Immature natural killer cell (primary cell): ENCODE measurements at regions not wholly inside any gene's neighbourhood (a gene's known extent, or its start where the extent isn't known, plus 50 kb on each side); places are given as distances from the start of the nearest gene placed in this dataset.
"Not testable (repeated sequence)": the region's sequence is repeated elsewhere in the genome, so short reads cannot be mapped to it uniquely, and the experiment has no call there.

ENCODE experiments used
- DNase-seq, 3 donors: peaks; one replicate each; pipeline ENCODE4 v3.0.0; 2022; ENCODE audit warnings: mixed read lengths in 1 of 3
- H3K27ac Mint-ChIP-seq, 6 donors: one replicate each; pipeline ENCODE4 v1.8.0; 2020; ENCODE audit warnings: mixed read lengths in 6 of 6, mild to moderate bottlenecking in 5 of 6, inconsistent platforms in 4 of 6, moderate library complexity in 3 of 6
- H3K27me3 Mint-ChIP-seq, 3 donors: one replicate each; pipeline ENCODE4 v1.8.0; 2020 to 2021; ENCODE audit warnings: low read depth in 3 of 3, mild to moderate bottlenecking in 3 of 3, mixed read lengths in 3 of 3, moderate library complexity in 3 of 3, inconsistent platforms in 1 of 3
- H3K36me3 Mint-ChIP-seq, 3 donors: one replicate each; pipeline ENCODE4 v1.8.0; 2020; ENCODE audit warnings: mixed read lengths in 3 of 3, inconsistent platforms in 2 of 3, mild to moderate bottlenecking in 2 of 3
- H3K4me1 Mint-ChIP-seq, 2 donors: one replicate each; pipeline ENCODE4 v1.8.0; 2020; ENCODE audit warnings: inconsistent platforms in 2 of 2, mild to moderate bottlenecking in 2 of 2, mixed read lengths in 2 of 2, moderate library complexity in 1 of 2
- H3K4me3 Mint-ChIP-seq, 5 donors: one replicate each; pipeline ENCODE4 v1.8.0; 2020; ENCODE audit warnings: mild to moderate bottlenecking in 5 of 5, mixed read lengths in 5 of 5, inconsistent platforms in 3 of 5, moderate library complexity in 3 of 5
- H3K9me3 Mint-ChIP-seq, 6 donors: one replicate each; pipeline ENCODE4 v1.8.0; 2020; ENCODE audit warnings: mild to moderate bottlenecking in 6 of 6, mixed read lengths in 6 of 6, inconsistent platforms in 4 of 6, moderate library complexity in 3 of 6

DNA sequence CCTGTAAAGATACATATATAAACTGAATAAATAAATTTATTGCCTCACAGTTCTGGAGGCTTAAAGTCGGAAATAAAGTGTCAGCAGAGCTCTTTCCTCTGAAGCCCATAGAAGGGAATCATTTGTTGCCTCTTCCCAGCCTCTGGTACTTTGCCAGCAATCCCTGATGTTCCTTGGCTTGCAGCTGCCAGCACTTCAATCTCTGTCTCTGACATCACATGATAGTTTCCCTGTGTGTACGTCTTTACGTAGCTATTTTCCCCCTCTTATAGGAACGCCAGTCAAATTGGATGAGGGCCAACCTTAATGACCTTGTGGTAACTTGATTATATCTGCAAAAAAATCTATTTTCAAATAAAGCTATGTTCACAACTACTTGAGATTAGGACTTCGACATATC lies 250.9 kb downstream of the LIG4 start:
- DNase-seq: no peak
- H3K36me3 Mint-ChIP-seq: peaks cover 0 to 3% (median 0%) of the 10 kb centered on the region in 3 donors
- H3K4me1 Mint-ChIP-seq: no peaks in the 10 kb centered on the region
- no peak overlapping the region for H3K4me3 Mint-ChIP-seq
- no peaks in the 10 kb centered on the region for H3K27me3 Mint-ChIP-seq
- H3K27ac Mint-ChIP-seq: no peak overlapping the region
- peaks cover 7 to 44% (median 25%) of the 10 kb centered on the region in 6 donors for H3K9me3 Mint-ChIP-seq

- no peak overlapping the region for H3K27ac Mint-ChIP-seq
- no peaks in the 10 kb centered on the region for H3K27me3 Mint-ChIP-seq
- H3K36me3 Mint-ChIP-seq: peaks cover 0 to 3% (median 0%) of the 10 kb centered on the region in 3 donors
- H3K4me1 Mint-ChIP-seq: no peaks in the 10 kb centered on the region
- no peak for DNase-seq
- H3K4me3 Mint-ChIP-seq: no peak overlapping the region
- H3K9me3 Mint-ChIP-seq: peaks cover 7 to 48% (median 20%) of the 10 kb centered on the region in 6 donors
Observed at GRCh38 chr13:107961849-107962608, 253.3 kb downstream of the LIG4 start.

GRCh38 chr13:107960301-107960700 lies 255.0 kb downstream of the LIG4 start:
- H3K4me1 Mint-ChIP-seq: no peaks in the 10 kb centered on the region
- no peak for DNase-seq
- H3K4me3 Mint-ChIP-seq: no peak overlapping the region
- no peaks in the 10 kb centered on the region for H3K27me3 Mint-ChIP-seq
- peaks cover 6 to 40% (median 22%) of the 10 kb centered on the region in 6 donors for H3K9me3 Mint-ChIP-seq
- H3K36me3 Mint-ChIP-seq: peaks cover 0 to 3% (median 0%) of the 10 kb centered on the region in 3 donors
- H3K27ac Mint-ChIP-seq: no peak overlapping the region

DNA sequence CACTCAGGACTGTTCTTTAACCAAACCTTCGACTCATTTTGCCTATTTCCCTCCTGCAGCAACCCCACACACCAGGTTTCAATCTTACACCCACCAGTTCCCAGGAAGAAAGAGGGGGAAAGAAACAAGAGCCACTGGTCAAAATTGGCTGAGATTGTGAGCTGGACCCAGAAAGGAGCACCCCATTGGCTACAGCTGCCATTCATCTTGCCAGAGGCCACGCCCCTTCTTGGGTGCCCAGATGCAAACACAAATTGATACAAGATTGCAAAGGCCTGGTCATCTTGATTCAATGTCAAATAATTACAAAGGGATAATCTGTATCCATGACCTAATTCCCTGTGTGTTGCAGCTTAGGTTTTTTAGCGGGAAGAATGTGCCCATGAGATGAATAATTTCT lies 258.4 kb downstream of the LIG4 start:
- Mint-ChIP-seq H3K4me3 (no peak overlapping the region), H3K27me3 (no peaks in the 10 kb centered on the region), H3K4me1 (no peaks in the 10 kb centered on the region), H3K36me3 (no peaks in the 10 kb centered on the region), H3K27ac (no peak overlapping the region), H3K9me3 (peaks cover 5 to 26% (median 16%) of the 10 kb centered on the region in 6 donors)
- no peak for DNase-seq

- Mint-ChIP-seq H3K9me3 (peaks cover 8 to 46% (median 27%) of the 10 kb centered on the region in 6 donors), H3K4me3 (no peak overlapping the region), H3K27me3 (peaks cover 0 to 3% (median 1%) of the 10 kb centered on the region in 3 donors), H3K36me3 (no peaks in the 10 kb centered on the region), H3K4me1 (no peaks in the 10 kb centered on the region), H3K27ac (no peak overlapping the region)
- no peak for DNase-seq
Observed at GRCh38 chr13:107942030-107942617, 273.2 kb downstream of the LIG4 start.

DNA sequence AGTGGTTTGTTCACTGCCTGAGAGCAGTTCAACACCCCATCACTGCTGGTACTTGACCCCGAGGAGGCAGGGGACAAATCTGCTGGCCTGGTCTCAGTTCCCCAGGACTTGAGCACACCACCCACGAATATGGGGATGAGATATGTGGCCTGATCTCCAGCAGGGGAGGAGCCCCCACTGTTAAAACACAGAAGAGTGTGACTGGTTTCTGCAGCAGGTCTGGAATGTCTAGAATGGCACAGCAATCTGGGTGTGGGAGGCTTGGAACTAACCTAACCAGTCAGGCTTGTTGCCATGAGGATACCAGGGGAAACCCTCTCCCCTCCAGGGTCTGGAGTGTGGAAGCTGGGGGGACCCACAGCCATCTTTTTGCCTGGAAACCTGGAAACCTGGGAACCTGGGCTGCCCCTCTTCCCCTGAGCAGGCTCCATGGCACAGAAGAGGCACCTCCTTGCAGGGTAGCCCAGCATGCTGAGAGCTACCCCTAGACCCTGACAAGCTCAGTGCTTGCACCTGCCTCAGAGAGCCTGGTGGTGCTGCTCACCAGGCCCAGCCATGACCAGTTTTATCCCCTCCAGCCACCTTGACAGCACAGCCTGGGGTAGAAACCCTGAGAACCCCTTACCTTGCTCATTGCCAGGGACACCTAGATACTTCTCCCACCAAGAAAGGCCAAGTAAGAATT lies 273.8 kb downstream of the LIG4 start:
- H3K4me1 Mint-ChIP-seq: no peaks in the 10 kb centered on the region
- no peaks in the 10 kb centered on the region for H3K36me3 Mint-ChIP-seq
- H3K27ac Mint-ChIP-seq: no peak overlapping the region
- peaks cover 7 to 46% (median 29%) of the 10 kb centered on the region in 6 donors for H3K9me3 Mint-ChIP-seq
- peaks cover 0 to 3% (median 1%) of the 10 kb centered on the region in 3 donors for H3K27me3 Mint-ChIP-seq
- no peak for DNase-seq
- H3K4me3 Mint-ChIP-seq: no peak overlapping the region

GRCh38 chr13:107937848-107938247 lies 277.5 kb downstream of the LIG4 start:
- Mint-ChIP-seq H3K27me3 (peaks cover 0 to 2% (median 0%) of the 10 kb centered on the region in 3 donors), H3K4me3 (no peak overlapping the region), H3K4me1 (no peaks in the 10 kb centered on the region), H3K27ac (no peak overlapping the region), H3K9me3 (peaks cover 3 to 43% (median 14%) of the 10 kb centered on the region in 6 donors), H3K36me3 (no peaks in the 10 kb centered on the region)
- DNase-seq: no peak

- Mint-ChIP-seq H3K4me1 (no peaks in the 10 kb centered on the region), H3K36me3 (peaks cover 0 to 5% (median 0%) of the 10 kb centered on the region in 3 donors), H3K9me3 (peaks cover 2 to 57% (median 27%) of the 10 kb centered on the region in 6 donors)
Observed at GRCh38 chr13:107931056-107931455, 284.3 kb downstream of the LIG4 start.

GRCh38 chr13:107928762-107929161 lies 286.6 kb downstream of the LIG4 start:
- peaks cover 2 to 6% (median 2%) of the 10 kb centered on the region in 3 donors for H3K27me3 Mint-ChIP-seq
- DNase-seq: no peak
- peaks cover 0 to 5% (median 0%) of the 10 kb centered on the region in 3 donors for H3K36me3 Mint-ChIP-seq
- no peak overlapping the region for H3K4me3 Mint-ChIP-seq
- peaks cover 2 to 50% (median 27%) of the 10 kb centered on the region in 6 donors for H3K9me3 Mint-ChIP-seq
- no peaks in the 10 kb centered on the region for H3K4me1 Mint-ChIP-seq
- no peak overlapping the region for H3K27ac Mint-ChIP-seq

More at GRCh38 chr13:107931056-107931455, 284.3 kb downstream of the LIG4 start:
- peaks cover 2 to 6% (median 2%) of the 10 kb centered on the region in 3 donors for H3K27me3 Mint-ChIP-seq
- H3K4me3 Mint-ChIP-seq: no peak overlapping the region
- no peak for DNase-seq
- H3K27ac Mint-ChIP-seq: no peak overlapping the region

- no peaks in the 10 kb centered on the region for H3K4me1 Mint-ChIP-seq
- H3K27me3 Mint-ChIP-seq: peaks cover 0 to 4% (median 2%) of the 10 kb centered on the region in 3 donors
- H3K4me3 Mint-ChIP-seq: no peak overlapping the region
- H3K27ac Mint-ChIP-seq: no peak overlapping the region
- H3K9me3 Mint-ChIP-seq: peaks cover 2 to 45% (median 27%) of the 10 kb centered on the region in 6 donors
- DNase-seq: no peak
- peaks cover 0 to 5% (median 0%) of the 10 kb centered on the region in 3 donors for H3K36me3 Mint-ChIP-seq
Observed at GRCh38 chr13:107927557-107927956, 287.8 kb downstream of the LIG4 start.

DNA sequence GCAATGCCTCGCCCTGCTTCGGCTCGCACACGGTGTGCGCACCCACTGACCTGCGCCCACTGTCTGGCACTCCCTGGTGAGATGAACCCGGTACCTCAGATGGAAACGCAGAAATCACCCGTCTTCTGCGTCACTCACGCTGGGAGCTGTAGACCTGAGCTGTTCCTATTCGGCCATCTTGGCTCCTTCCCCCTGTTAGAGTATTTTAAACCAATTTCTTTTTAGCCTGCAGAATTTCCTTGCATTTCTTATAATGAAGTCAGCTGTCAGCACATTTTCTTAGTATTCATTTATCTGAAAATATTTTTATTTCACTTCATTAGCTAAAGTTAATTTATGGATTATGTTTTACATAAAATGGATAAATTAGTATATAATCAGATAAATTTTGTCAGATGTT lies 288.8 kb downstream of the LIG4 start:
- DNase-seq, H3K4me3 Mint-ChIP-seq, H3K4me1 Mint-ChIP-seq, H3K36me3 Mint-ChIP-seq, H3K27me3 Mint-ChIP-seq, H3K27ac Mint-ChIP-seq: not testable (repeated sequence)
- H3K9me3 Mint-ChIP-seq: peaks cover 2 to 39% (median 26%) of the 10 kb centered on the region in 6 donors

DNA sequence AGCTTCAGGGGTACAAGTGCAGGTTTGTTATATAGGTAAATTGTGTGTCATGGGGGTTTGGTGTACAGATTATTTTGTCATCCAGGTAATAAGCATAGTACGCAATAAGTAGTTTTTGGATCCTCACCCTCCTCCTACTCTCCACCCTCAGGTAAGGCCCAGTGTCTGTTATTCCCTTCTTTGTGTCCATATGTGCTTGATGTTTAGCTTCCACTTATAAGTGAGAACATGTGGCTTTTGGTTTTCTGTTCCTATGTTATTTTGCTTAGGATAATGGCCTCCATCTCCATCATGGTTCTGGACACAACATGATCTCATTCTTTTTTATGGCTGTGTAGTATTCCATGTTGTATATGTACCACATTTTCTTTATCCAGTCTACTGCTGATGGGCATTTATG lies 298.4 kb downstream of the LIG4 start:
- not testable (repeated sequence) for H3K36me3 Mint-ChIP-seq, H3K4me3 Mint-ChIP-seq, DNase-seq, H3K4me1 Mint-ChIP-seq, H3K27ac Mint-ChIP-seq, H3K27me3 Mint-ChIP-seq
- H3K9me3 Mint-ChIP-seq: peaks cover 3 to 16% (median 11%) of the 10 kb centered on the region in 6 donors

GRCh38 chr13:107912745-107913144 lies 302.6 kb downstream of the LIG4 start:
- Mint-ChIP-seq H3K9me3 (peaks cover 8 to 41% (median 21%) of the 10 kb centered on the region in 6 donors), H3K27me3 (peaks cover 0 to 5% (median 0%) of the 10 kb centered on the region in 3 donors), H3K4me1 (no peaks in the 10 kb centered on the region)

More at GRCh38 chr13:107912745-107913144, 302.6 kb downstream of the LIG4 start:
- Mint-ChIP-seq H3K4me3 (no peak overlapping the region), H3K27ac (no peak overlapping the region), H3K36me3 (no peaks in the 10 kb centered on the region)
- no peak for DNase-seq
